PC-3 (cell line): ENCODE measurements at regions not wholly inside any gene's neighbourhood (a gene's known extent, or its start where the extent isn't known, plus 50 kb on each side); places are given as distances from the start of the nearest gene placed in this dataset.
"Not testable (repeated sequence)": the region's sequence is repeated elsewhere in the genome, so short reads cannot be mapped to it uniquely, and the experiment has no call there.

Source experiments
- ATAC-seq: fragments of 200-7000 bp; cut with Tn5 transposase; 2 replicates; pipeline ENCODE4 v1.9.1; 2020; ENCODE audit warnings: mild to moderate bottlenecking, moderate library complexity
- BruUV-seq: library from RNA; stranded (reverse); fragments of 400-500 nt; replicated peaks from 2 replicates; lab custom pipeline; 2021; lab: Mats Ljungman, UMichigan
- CTCF ChIA-PET: fragments of 300-600 bp; sonication (Branson Sonifier 250); formaldehyde crosslinking; loops from one replicate; lab custom pipeline; 2022; ENCODE audit warnings: antibody characterized with exemption; lab: Charles Lee
- POLR2A ChIA-PET: fragments of 300-600 bp; sonication (Branson Sonifier 250); formaldehyde crosslinking; loops from one replicate; lab custom pipeline; 2022; ENCODE audit warnings: antibody characterized with exemption; ENCODE audit not compliant: unreplicated experiment; lab: Charles Lee
- DNase-seq: peaks from one replicate; pipeline ENCODE4 v3.0.0-alpha.2; 2015
- H2AFZ ChIP-seq: fragments of 300-600 bp; sonication (generic); 2 replicates; pipeline ENCODE4 v1.6.0; 2016; ENCODE audit warnings: antibody characterized with exemption, low read length
- H3F3A ChIP-seq: fragments of 300-600 bp; sonication (generic); one replicate; pipeline ENCODE4 v1.6.0; 2017; ENCODE audit warnings: antibody characterized with exemption, low read length, control low read depth, mild to moderate bottlenecking; ENCODE audit not compliant: unreplicated experiment
- H3K27ac ChIP-seq: fragments of 300-600 bp; sonication (generic); 2 replicates; pipeline ENCODE4 v1.5.1; 2016; ENCODE audit warnings: mild to moderate bottlenecking, low read length
- H3K27me3 ChIP-seq: fragments of 300-600 bp; sonication (generic); 2 replicates; pipeline ENCODE4 v1.6.1; 2016; ENCODE audit warnings: low read length, mixed read lengths
- H3K36me3 ChIP-seq: fragments of 300-600 bp; sonication (generic); 2 replicates; pipeline ENCODE4 v1.6.1; 2016; ENCODE audit warnings: low read depth, mixed run types, low read length, mixed read lengths
- H3K4me1 ChIP-seq: fragments of 300-600 bp; sonication (generic); 2 replicates; pipeline ENCODE4 v1.5.1; 2016; ENCODE audit warnings: low read length; ENCODE audit not compliant: insufficient read depth
- H3K4me2 ChIP-seq: fragments of 300-600 bp; sonication (generic); 2 replicates; pipeline ENCODE4 v1.6.0; 2016; ENCODE audit warnings: low read length
- H3K4me3 ChIP-seq: fragments of 300-600 bp; sonication (generic); 2 replicates; pipeline ENCODE4 v1.5.1; 2016; ENCODE audit warnings: mild to moderate bottlenecking, low read length, mixed read lengths
- H3K79me2 ChIP-seq: fragments of 300-600 bp; sonication (generic); 2 replicates; pipeline ENCODE4 v1.6.1; 2017; ENCODE audit warnings: low read length, mixed read lengths
- H3K9ac ChIP-seq: fragments of 300-600 bp; sonication (generic); 2 replicates; pipeline ENCODE4 v1.6.0; 2016; ENCODE audit warnings: mild to moderate bottlenecking, low read length
- H3K9me2 ChIP-seq: fragments of 300-600 bp; sonication (generic); replicated peaks from 2 replicates; pipeline ENCODE4 v1.6.1; 2016; ENCODE audit warnings: mixed run types, low read length, mixed read lengths
- H3K9me3 ChIP-seq: fragments of 300-600 bp; sonication (generic); 2 replicates; pipeline ENCODE4 v1.6.1; 2016; ENCODE audit warnings: low read length, mixed read lengths
- H4K20me1 ChIP-seq: fragments of 300-600 bp; sonication (generic); 2 replicates; pipeline ENCODE4 v1.6.1; 2016; ENCODE audit warnings: low read length, mixed read lengths
- EZH2 ChIP-seq: fragments of 300-600 bp; sonication (generic); IDR thresholded peaks from one replicate; pipeline ENCODE4 v1.6.1; 2017; ENCODE audit warnings: antibody characterized with exemption, mild to moderate bottlenecking, low read length; ENCODE audit not compliant: unreplicated experiment
- EZH2phosphoT487 ChIP-seq: fragments of 300-600 bp; sonication (generic); IDR thresholded peaks from 2 replicates; pipeline ENCODE4 v1.6.1; 2018; ENCODE audit warnings: mild to moderate bottlenecking, antibody characterized with exemption, low read length, borderline replicate concordance
- intact Hi-C: fragments of 100-400 bp; cut with micrococcal nuclease; formaldehyde crosslinking; loops from 2 replicates; pipeline ENCODE4 v1.9.0; 2023
- TF ChIP-seq, protein P1 (sequence below): fragments of 300-600 bp; sonication (generic); conservative IDR thresholded peaks from 2 replicates; pipeline ENCODE4 v1.5.1; 2017; ENCODE audit warnings: antibody characterized with exemption, low read depth, mild to moderate bottlenecking, low read length

- no peak overlapping the region for H3K9ac ChIP-seq
- no peaks in the 10 kb centered on the region for H3K9me3 ChIP-seq
- ChIA-PET CTCF (no interaction called here), POLR2A (no interaction called here)
- intact Hi-C loops: no loop called here
- ATAC-seq (no peak), DNase-seq (no peak)
- no peaks in the 10 kb centered on the region for H3F3A ChIP-seq
- H3K79me2 ChIP-seq: no peaks in the 10 kb centered on the region
- H3K27ac ChIP-seq: no peak overlapping the region
- H3K36me3 ChIP-seq: no peaks in the 10 kb centered on the region
- no peaks in the 10 kb centered on the region for H3K27me3 ChIP-seq
- H4K20me1 ChIP-seq: no peaks in the 10 kb centered on the region
- no peaks in the 10 kb centered on the region for H3K9me2 ChIP-seq
- H3K4me3 ChIP-seq: no peak overlapping the region
- no peaks in the 10 kb centered on the region for H3K4me1 ChIP-seq
- H2AFZ ChIP-seq: no peak overlapping the region
- TF ChIP-seq EZH2 (no peak), EZH2phosphoT487 (no peak)
- TF ChIP-seq, protein P1, sequence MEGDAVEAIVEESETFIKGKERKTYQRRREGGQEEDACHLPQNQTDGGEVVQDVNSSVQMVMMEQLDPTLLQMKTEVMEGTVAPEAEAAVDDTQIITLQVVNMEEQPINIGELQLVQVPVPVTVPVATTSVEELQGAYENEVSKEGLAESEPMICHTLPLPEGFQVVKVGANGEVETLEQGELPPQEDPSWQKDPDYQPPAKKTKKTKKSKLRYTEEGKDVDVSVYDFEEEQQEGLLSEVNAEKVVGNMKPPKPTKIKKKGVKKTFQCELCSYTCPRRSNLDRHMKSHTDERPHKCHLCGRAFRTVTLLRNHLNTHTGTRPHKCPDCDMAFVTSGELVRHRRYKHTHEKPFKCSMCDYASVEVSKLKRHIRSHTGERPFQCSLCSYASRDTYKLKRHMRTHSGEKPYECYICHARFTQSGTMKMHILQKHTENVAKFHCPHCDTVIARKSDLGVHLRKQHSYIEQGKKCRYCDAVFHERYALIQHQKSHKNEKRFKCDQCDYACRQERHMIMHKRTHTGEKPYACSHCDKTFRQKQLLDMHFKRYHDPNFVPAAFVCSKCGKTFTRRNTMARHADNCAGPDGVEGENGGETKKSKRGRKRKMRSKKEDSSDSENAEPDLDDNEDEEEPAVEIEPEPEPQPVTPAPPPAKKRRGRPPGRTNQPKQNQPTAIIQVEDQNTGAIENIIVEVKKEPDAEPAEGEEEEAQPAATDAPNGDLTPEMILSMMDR: no peak
- no peak overlapping the region for H3K4me2 ChIP-seq
- BruUV-seq: no TSS peak
Observed at GRCh38 chr19:32082028-32082427, 263.4 kb upstream of the ZNF507 start.

DNA sequence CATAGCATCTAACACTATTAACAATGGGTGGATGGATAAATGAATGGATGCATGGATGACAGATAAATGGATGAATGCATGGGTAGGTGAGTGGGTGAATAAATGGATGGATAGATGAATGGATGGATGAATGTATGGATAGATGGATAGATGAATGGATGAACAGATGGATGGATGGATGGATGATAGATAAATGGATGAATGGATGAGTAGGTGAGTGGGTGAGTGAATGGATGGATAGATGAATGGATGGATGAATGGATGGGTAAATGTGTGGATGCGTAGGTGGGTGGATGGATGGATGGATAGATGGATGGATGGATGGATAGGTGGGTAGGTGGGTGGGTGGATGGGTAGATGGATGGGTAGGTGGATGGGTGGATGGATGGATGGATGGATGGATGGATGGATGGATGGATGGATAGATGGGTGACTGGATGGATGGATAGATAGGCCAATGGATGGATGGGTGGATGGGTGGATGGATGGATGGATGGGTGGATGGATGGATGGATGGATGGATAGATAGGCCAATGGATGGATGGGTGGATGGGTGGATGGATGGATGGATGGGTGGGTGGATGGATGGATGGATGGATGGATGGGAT is 260.6 kb upstream of the ZNF507 start:
- H3K9me3 ChIP-seq, H3K27ac ChIP-seq, H4K20me1 ChIP-seq, ATAC-seq, H3K4me3 ChIP-seq, H3K9me2 ChIP-seq, H3K9ac ChIP-seq, DNase-seq, BruUV-seq, H3K36me3 ChIP-seq, POLR2A ChIA-PET, intact Hi-C loops, H3F3A ChIP-seq, H3K27me3 ChIP-seq, CTCF ChIA-PET, H3K4me2 ChIP-seq, H2AFZ ChIP-seq, H3K4me1 ChIP-seq, H3K79me2 ChIP-seq: not testable (repeated sequence)

- no peak overlapping the region for H2AFZ ChIP-seq
- no peaks in the 10 kb centered on the region for H3K27me3 ChIP-seq
- no peaks in the 10 kb centered on the region for H3K79me2 ChIP-seq
- no peaks in the 10 kb centered on the region for H3K9me3 ChIP-seq
- H3K9ac ChIP-seq: no peak overlapping the region
- no peaks in the 10 kb centered on the region for H3K4me1 ChIP-seq
- H3K4me2 ChIP-seq: no peak overlapping the region
- TF ChIP-seq EZH2 (no peak), EZH2phosphoT487 (no peak)
- TF ChIP-seq, protein P1: no peak
- intact Hi-C loops: no loop called here
- H3K4me3 ChIP-seq: no peak overlapping the region
- DNase-seq (no peak), ATAC-seq (no peak)
- H3K9me2 ChIP-seq: no peaks in the 10 kb centered on the region
- ChIA-PET POLR2A (no interaction called here), CTCF (no interaction called here)
- H3K36me3 ChIP-seq: no peaks in the 10 kb centered on the region
- H3F3A ChIP-seq: no peaks in the 10 kb centered on the region
- H4K20me1 ChIP-seq: no peaks in the 10 kb centered on the region
- no peak overlapping the region for H3K27ac ChIP-seq
- no TSS peak for BruUV-seq
Observed at GRCh38 chr19:32091241-32091640, 254.2 kb upstream of the ZNF507 start.
